HG02938 (cell line): ENCODE measurements at regions not wholly inside any gene's neighbourhood (a gene's known extent, or its start where the extent isn't known, plus 50 kb on each side); places are given as distances from the start of the nearest gene placed in this dataset.
"Not testable (repeated sequence)": the region's sequence is repeated elsewhere in the genome, so short reads cannot be mapped to it uniquely, and the experiment has no call there.

Experiments used
- ATAC-seq: cut with Tn5 transposase; IDR thresholded peaks from one replicate; pipeline ENCODE4 v1.9.1; 2021; ENCODE audit warnings: mild to moderate bottlenecking, moderate library complexity; ENCODE audit not compliant: unreplicated experiment

DNA sequence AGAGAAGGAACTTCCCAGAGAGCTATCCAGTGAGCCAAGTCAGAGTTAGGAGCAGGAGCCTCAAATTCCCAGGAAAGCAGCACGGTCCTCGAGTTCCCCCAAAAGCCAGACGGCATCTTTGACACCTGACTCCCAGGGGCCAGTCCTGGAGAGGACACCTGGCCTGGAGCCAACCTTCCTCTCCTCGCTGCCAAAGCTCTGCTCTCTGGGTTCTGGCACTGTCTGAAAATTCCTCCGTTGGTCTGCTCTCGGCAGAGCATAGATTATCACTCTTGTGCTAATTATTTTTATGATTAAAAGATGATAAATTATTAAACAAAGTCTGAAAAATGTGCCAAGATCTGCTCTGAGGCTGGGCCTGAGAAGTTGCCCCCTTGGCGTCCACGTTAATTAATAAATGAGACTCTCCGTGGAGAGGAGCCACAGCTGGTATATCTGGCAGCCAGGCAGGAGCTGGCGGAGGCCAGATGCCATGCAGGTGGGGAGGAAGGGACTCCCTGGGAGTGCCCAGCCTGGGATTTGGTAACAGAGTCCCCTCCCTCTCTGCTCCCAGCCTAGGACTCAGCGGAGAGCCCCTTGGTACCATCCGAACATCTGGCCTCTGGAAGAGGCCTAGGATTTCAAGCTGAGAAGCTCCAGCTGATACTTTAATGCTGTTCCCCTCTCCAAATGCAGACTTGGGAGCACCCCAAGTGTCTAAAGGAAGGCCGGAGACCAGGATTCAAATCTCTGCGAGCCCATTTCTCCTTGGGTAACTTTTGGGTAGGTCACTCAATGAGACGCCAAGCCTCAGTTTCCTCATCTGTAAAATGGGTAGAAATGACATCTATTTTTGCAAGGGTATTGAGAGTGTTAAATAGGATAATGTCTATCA, 163.7 kb upstream of the POU3F1 start:
- no peak for ATAC-seq

GRCh38 chr1:38208716-38209632, 162.4 kb upstream of the POU3F1 start:
- no peak for ATAC-seq

GRCh38 chr1:38207906-38208305, 161.3 kb upstream of the POU3F1 start:
- ATAC-seq: no peak

DNA sequence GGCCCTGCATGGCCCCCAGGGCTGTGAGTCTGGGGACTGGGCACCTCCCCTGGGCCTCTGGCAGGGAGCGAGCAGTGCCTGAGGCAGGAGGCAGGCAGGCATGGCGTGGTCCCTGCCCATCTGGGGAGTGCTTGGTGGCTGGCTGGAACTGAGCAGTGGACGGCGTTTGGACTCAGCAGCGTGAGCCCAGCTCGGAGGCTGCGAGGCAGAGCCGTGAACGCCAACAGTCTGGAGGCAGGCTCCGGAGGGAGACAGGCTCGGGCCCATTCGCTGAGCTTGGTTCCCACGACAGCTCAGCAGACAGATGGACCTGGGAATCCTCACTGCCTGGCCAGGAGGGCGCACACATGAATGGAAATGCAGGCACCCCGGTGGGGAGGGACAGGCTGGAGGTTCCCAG, 160.7 kb upstream of the POU3F1 start:
- ATAC-seq: no peak

DNA sequence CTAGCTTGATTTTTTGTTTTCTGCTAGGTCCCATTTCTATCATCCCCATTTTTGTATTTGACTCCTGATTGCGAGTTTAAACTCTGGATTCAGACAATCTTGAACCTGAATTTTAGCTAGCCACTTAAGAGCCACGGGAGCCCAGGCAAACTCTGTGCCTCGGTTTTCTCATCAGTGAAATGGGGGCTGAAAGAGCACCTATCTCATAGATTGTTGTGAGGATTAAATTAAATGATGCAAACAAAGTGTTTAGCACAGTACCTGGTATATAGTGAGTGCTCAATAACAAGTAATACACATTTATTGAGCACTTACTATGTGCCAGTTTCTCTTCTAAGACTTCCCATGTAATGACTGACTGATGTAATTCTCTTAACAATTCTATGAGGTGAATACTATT, 158.1 kb upstream of the POU3F1 start:
- ATAC-seq: no peak

- no peak for ATAC-seq
Measured at GRCh38 chr1:38203441-38203840, 156.8 kb upstream of the POU3F1 start.

DNA sequence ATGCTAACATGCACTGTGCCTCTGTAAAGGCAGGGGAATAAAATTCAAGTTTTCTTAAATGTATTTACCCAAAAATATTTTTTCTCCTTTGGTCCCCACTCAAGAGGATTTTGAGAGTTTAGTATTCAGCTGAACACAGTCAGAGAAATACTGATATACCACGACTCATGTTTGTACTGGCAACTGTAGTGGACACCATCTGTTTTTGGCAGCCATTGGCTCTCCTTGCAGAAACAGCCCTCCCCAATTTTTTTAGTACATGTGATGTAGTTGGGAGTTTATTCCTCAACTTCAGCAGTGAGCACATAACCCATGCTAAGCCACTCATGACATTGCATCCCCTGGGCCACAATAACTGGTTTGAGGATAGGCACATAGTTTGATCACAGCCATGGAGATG, 154.8 kb upstream of the POU3F1 start:
- no peak for ATAC-seq

- ATAC-seq: no peak
Measured at GRCh38 chr1:38198621-38199020, 152.0 kb upstream of the POU3F1 start.

DNA sequence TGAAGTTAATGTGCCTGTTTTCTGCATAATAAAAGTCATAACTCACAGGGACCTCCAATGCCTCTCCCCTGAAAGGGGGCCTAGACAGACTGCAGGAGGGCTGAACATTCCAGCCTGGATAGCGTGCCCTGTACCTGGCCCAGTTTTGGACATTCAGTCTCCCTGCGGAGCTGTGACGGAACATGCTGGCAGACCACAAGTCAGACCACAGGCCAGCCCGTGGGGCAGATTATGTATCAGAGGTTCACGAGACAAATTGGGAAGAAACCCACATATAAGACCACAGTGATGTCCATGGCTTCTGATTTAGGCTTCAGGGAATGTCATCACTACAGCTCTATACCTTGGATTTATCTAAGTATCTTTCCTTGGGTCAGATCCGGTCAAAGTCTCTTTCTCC, 151.5 kb upstream of the POU3F1 start:
- no peak for ATAC-seq

- ATAC-seq: no peak
Measured at GRCh38 chr1:38197312-38198061, 150.9 kb upstream of the POU3F1 start.

DNA sequence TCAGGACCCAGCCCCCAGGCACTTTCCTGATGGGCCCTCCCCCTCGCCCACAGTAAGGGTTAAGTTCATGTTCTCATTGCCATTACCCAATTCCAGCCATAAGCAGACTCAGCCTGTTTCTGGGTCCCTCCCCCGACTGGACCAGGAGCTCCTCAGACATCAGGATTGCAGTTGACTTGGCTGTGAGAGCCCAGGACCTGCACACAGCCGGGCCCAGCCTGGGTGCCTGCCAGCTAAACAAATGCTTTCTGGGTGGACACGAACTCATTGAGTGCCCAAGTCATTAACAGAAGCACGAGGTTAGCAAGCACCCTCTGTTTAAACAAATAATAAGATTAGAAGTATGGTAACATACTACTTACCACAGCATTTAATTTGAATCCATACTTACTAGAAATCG, 147.9 kb upstream of the POU3F1 start:
- ATAC-seq: no peak

DNA sequence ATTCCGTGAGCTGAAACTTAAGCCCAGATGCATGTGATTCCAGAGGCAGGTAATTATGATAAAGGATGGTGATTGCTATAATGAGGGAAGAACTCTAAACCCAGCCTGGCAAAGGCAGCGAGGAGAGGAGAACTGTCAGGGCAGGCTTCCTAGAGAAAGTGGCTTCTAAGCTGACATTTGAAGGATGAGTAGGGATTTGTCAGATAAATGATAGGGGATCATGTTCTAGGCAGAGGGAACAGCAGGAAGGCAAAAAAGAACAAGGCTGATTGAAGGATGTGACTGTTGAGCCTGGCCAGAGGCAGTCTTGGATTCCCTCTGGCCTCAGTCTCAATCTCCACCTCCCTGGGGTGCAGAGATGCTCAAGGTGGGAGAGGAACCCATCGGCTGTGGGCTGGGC, 146.4 kb upstream of the POU3F1 start:
- no peak for ATAC-seq

- no peak for ATAC-seq
Measured at GRCh38 chr1:38191461-38191860, 144.9 kb upstream of the POU3F1 start.

DNA sequence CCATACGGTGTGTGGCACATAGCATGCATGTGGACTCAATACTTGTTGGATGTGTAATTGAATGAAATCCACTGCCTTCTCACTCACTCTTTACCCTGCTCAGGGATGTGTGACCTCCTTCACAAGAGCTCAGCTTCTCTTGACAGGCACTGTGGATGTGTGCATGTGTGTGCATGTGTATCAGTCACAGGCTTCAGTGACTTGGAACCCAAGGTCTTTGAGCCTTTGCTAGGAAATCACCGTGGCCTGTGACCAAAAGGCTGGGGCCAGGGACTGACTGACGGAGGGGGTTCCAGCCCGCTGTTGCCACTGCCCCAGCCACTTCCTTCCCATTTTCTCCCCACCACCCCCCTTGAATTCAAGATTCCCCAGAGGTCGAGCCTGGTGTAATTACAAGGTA, 144.4 kb upstream of the POU3F1 start:
- no peak for ATAC-seq

DNA sequence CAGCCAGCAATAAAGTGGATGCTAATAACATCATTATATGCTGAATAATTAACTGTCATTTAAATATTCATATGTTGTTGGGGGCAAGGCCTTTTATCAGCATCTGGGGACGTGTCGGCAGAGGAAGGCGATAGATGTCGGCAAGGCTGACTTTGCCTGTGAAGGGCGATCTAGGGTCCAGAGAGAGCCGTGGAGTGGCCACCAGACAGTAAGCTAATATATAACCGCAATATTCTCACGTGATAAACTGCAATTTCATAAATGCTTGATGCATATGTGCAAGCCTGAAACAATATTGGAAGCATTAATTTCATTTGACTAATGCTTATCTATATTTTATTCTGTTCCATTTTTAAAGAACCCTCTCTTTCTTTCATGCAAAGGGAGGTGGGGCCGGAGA, 141.0 kb upstream of the POU3F1 start:
- ATAC-seq: no peak

- no peak for ATAC-seq
Measured at GRCh38 chr1:38186566-38186965, 140.0 kb upstream of the POU3F1 start.

DNA sequence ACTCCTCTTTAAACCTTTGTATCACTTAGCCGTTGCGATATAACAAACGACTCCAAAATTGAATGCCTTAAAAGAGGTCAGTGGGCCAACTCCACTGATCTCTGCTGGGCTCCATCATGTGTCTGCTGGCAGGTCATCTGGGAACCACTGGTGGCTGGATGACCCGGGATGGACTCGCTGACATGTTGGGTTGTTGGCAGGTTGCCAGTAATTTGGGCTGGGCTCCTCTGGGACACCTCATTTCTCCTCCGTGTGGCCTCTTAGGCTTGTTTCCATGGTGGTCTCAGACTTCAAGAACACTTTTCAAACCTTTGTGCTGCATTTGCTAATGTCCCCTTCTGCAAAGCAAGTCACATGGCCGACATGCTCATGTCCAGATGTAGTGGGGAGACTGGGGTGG, 139.3 kb upstream of the POU3F1 start:
- no peak for ATAC-seq

DNA sequence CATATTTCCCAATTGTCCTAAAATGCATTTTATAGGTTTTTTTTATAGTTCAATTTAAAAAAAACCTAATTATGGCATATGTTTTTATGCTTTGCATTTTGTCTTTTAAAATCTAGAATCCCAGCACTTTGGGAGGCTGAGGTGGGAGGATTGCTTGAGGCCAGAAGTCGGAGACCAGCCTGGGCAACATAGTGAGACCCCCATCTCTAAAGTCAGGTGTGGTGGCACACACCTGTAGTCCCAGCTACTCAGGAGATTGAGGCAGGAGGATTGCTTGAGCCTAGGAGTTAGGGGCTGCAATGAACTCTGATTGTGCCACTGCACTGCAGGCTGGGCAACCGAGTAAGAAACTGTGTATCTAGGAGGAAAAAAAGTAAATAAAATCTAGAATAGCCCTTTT, 137.2 kb upstream of the POU3F1 start:
- ATAC-seq: no peak

DNA sequence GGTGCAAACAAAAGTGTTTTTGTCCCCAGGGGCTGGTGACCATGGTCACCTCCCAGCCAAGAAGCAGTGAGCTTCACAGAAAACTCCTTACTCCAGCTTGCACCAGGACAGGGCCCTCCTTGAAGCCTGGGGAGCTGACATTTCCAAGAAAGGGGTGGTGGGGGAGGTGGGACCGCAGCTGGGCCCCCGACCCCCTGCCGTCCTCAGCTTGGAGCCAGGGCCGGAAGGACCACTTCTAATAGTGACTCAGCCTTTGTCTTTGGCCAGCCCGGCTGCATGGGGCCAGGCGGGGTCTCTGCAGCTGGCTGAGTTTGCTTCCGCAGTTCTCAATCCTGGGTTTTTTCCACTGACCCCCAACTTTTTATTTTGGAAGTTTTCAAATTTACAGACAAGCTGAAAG, 136.5 kb upstream of the POU3F1 start:
- ATAC-seq: no peak

DNA sequence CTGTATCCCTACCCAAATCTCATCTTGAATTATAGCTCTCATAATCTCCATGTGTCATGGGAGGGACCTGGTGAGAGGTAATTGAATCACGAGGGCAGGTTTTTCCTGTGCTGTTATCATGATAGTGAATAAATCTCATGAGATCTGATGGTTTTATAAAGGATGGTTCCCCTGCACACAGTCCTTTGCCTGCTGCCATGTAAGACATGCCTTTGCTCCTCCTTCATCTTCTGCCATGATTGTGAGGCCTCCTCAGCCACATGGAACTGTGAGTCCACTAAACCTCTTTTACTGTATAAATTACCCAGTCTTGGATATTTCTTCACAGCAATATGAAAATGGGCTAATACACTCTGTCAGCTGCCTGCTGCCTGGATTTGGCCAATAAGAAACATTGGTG, 133.8 kb upstream of the POU3F1 start:
- ATAC-seq: not testable (repeated sequence)

GRCh38 chr1:38179483-38179882, 132.9 kb upstream of the POU3F1 start:
- ATAC-seq: no peak
